Suprapubic skin (tissue), 4 donors: ENCODE measurements at regions not wholly inside any gene's neighbourhood (a gene's known extent, or its start where the extent isn't known, plus 50 kb on each side); places are given as distances from the start of the nearest gene placed in this dataset.
"Not testable (repeated sequence)": the region's sequence is repeated elsewhere in the genome, so short reads cannot be mapped to it uniquely, and the experiment has no call there.

Experiments
- CTCF ChIP-seq, 2 donors: fragments of 200-600 bp in 1 of 2; fragments of 450-650 bp in 1 of 2; sonication (generic) in 1 of 2; IDR thresholded peaks; one replicate each; pipeline ENCODE4 v1.5.1; 2016 to 2019; ENCODE audit warnings: antibody characterized with exemption in 2 of 2, mild to moderate bottlenecking in 1 of 2, moderate library complexity in 1 of 2
- EP300 ChIP-seq: sonication (generic); formaldehyde crosslinking; IDR thresholded peaks from one replicate; pipeline ENCODE4 v1.6.1; 2017; ENCODE audit warnings: antibody characterized with exemption
- POLR2A ChIP-seq, 2 donors: fragments of 450-650 bp; IDR thresholded peaks; one replicate each; pipeline ENCODE4 v1.6.1; 2017; ENCODE audit warnings: antibody characterized with exemption in 2 of 2, mild to moderate bottlenecking in 2 of 2, moderate library complexity in 2 of 2
- POLR2AphosphoS5 ChIP-seq, 3 donors: sonication (generic); formaldehyde crosslinking; IDR thresholded peaks; one replicate each; pipeline ENCODE4 v1.6.1; 2017; ENCODE audit warnings: antibody characterized with exemption in 3 of 3

DNA sequence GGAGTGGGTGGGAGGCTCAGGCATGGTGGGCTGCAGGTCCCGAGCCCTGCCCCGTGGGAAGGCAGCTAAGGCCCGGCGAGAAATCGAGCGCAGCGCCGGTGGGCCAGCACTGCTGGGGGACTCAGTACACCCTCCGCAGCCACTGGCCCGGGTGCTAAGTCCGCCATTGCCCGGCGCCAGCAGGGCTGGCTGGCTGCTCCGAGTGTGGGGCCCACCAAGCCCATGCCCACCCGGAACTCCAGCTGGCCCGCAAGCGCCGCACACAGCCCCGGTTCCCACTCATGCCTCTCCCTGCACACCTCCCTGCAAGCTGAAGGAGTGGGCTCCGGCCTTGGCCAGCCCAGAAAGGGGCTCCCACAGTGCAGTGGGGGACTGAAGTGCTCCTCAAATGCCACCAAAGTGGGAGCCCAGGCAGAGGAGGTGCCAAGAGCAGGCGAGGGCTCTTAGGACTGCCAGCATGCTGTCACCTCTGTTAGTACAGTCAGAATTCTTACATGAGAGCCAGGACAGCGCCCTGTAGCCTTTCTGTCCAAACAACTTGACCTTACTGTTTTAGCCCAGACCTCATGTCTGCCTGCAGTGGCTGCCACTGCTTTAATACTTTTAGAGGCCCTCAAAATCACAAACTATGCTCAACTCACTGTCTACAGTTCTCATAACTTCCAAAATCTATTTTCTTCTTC is 1117.9 kb downstream of the STIM2 start:
- not testable (repeated sequence) for TF ChIP-seq EP300; CTCF (IDR thresholded peaks at IDR 0.05); POLR2A (IDR thresholded peaks at IDR 0.05); POLR2AphosphoS5 (IDR thresholded peaks at IDR 0.05)
